A673 (cell line): ENCODE measurements at regions not wholly inside any gene's neighbourhood (a gene's known extent, or its start where the extent isn't known, plus 50 kb on each side); places are given as distances from the start of the nearest gene placed in this dataset.

Experiments
- BruUV-seq: library from RNA; stranded (reverse); fragments of 400-500 nt; replicated peaks from 2 replicates; lab custom pipeline; 2021; lab: Mats Ljungman, UMichigan
- CTCF ChIA-PET: fragments of 300-600 bp; sonication (Branson Sonifier 250); formaldehyde crosslinking; loops from one replicate; lab custom pipeline; 2022; ENCODE audit warnings: antibody characterized with exemption; lab: Charles Lee
- POLR2A ChIA-PET: fragments of 300-600 bp; sonication (Branson Sonifier 250); formaldehyde crosslinking; loops from one replicate; lab custom pipeline; 2022; ENCODE audit warnings: antibody characterized with exemption; ENCODE audit not compliant: low non-redundant PET; lab: Charles Lee
- DNase-seq: peaks from one replicate; pipeline ENCODE4 v3.0.0-alpha.2; 2015; ENCODE audit warnings: low spot score
- H3K27ac ChIP-seq: fragments of 200-600 bp; sonication (generic); 2 replicates; pipeline ENCODE4 v1.5.1; 2016; ENCODE audit warnings: mixed run types, low read depth, mild to moderate bottlenecking, mixed read lengths, antibody characterized with exemption, low read length; ENCODE audit not compliant: poor library complexity, severe bottlenecking
- H3K27me3 ChIP-seq: fragments of 200-600 bp; sonication (generic); replicated peaks from 2 replicates; pipeline ENCODE4 v1.6.1; 2017; ENCODE audit warnings: mixed run types, low read depth, mild to moderate bottlenecking, mixed read lengths, antibody characterized with exemption, low read length; ENCODE audit not compliant: insufficient read depth, poor library complexity
- H3K36me3 ChIP-seq: fragments of 200-600 bp; sonication (generic); 2 replicates; pipeline ENCODE4 v1.6.1; 2016; ENCODE audit warnings: mixed run types, mild to moderate bottlenecking, mixed read lengths, antibody characterized with exemption, low read length; ENCODE audit not compliant: insufficient read depth, poor library complexity, severe bottlenecking
- H3K4me1 ChIP-seq: fragments of 200-600 bp; sonication (generic); 2 replicates; pipeline ENCODE4 v1.6.1; 2017; ENCODE audit warnings: mixed run types, mild to moderate bottlenecking, mixed read lengths, antibody characterized with exemption, low read length; ENCODE audit not compliant: insufficient read depth, poor library complexity, severe bottlenecking
- H3K4me3 ChIP-seq: fragments of 200-600 bp; sonication (generic); 2 replicates; pipeline ENCODE4 v1.5.1; 2016; ENCODE audit warnings: low read depth, mixed run types, mild to moderate bottlenecking, mixed read lengths, low read length; ENCODE audit not compliant: poor library complexity, severe bottlenecking
- H3K9me3 ChIP-seq: fragments of 200-600 bp; sonication (generic); 2 replicates; pipeline ENCODE4 v1.6.1; 2016; ENCODE audit warnings: mixed run types, low read depth, mild to moderate bottlenecking, mixed read lengths, antibody characterized with exemption, low read length; ENCODE audit not compliant: poor library complexity, severe bottlenecking
- CTCF ChIP-seq: fragments of 300-800, 200-600 bp; sonication (generic); conservative IDR thresholded peaks from 2 replicates; pipeline ENCODE4 v1.5.1; 2017; ENCODE audit warnings: low read depth, mild to moderate bottlenecking, antibody characterized with exemption, low read length, moderate library complexity, mixed read lengths
- EZH2 ChIP-seq: fragments of 200-600 bp; sonication (generic); IDR thresholded peaks from 2 replicates; pipeline ENCODE4 v1.6.1; 2017; ENCODE audit warnings: borderline replicate concordance, low read depth, mild to moderate bottlenecking, mixed read lengths, antibody characterized with exemption, low read length; ENCODE audit not compliant: poor library complexity, severe bottlenecking
- intact Hi-C: fragments of 100-400 bp; cut with micrococcal nuclease; formaldehyde crosslinking; loops from one replicate; pipeline ENCODE4 v1.10.0; 2022; ENCODE audit not compliant: unreplicated experiment

- ChIA-PET CTCF (no interaction called here), POLR2A (no interaction called here)
- H3K4me1 ChIP-seq, result no peaks in the 10 kb centered on the region
- no peaks in the 10 kb centered on the region for H3K9me3 ChIP-seq
- BruUV-seq, result no TSS peak
- H3K4me3 ChIP-seq, result no peak overlapping the region
- H3K36me3 ChIP-seq, result no peaks in the 10 kb centered on the region
- no peak overlapping the region for H3K27ac ChIP-seq
- no peak for TF ChIP-seq EZH2
- TF ChIP-seq CTCF, result no peak
- intact Hi-C loops, result no loop called here
- no peaks in the 10 kb centered on the region for H3K27me3 ChIP-seq
- no peak for DNase-seq
Measured at GRCh38 chr1:96545935-96546656, 175.5 kb upstream of the PTBP2 start.

GRCh38 chr1:96550061-96550460 lies 171.5 kb upstream of the PTBP2 start:
- no peaks in the 10 kb centered on the region for H3K27me3 ChIP-seq
- no peak for TF ChIP-seq EZH2
- TF ChIP-seq CTCF, result no peak
- CTCF ChIA-PET, result no interaction called here
- H3K36me3 ChIP-seq, result no peaks in the 10 kb centered on the region
- DNase-seq, result no peak
- no peaks in the 10 kb centered on the region for H3K9me3 ChIP-seq
- no peak overlapping the region for H3K4me3 ChIP-seq
- H3K4me1 ChIP-seq, result no peaks in the 10 kb centered on the region
- BruUV-seq, result no TSS peak
- no peak overlapping the region for H3K27ac ChIP-seq
- POLR2A ChIA-PET, result no interaction called here
- intact Hi-C loops, result no loop called here

GRCh38 chr1:96552451-96552850 lies 169.1 kb upstream of the PTBP2 start:
- Histone ChIP-seq H3K36me3 (no peaks in the 10 kb centered on the region), H3K4me1 (no peaks in the 10 kb centered on the region), H3K27me3 (no peaks in the 10 kb centered on the region), H3K27ac (no peak overlapping the region), H3K9me3 (no peaks in the 10 kb centered on the region), H3K4me3 (no peak overlapping the region)
- TF ChIP-seq CTCF (no peak), EZH2 (no peak)
- intact Hi-C loops, result no loop called here
- DNase-seq, result no peak
- ChIA-PET CTCF (no interaction called here), POLR2A (no interaction called here)
- no TSS peak for BruUV-seq
